Endothelial cell of umbilical vein (primary cell): ENCODE measurements at regions not wholly inside any gene's neighbourhood (a gene's known extent, or its start where the extent isn't known, plus 50 kb on each side); places are given as distances from the start of the nearest gene placed in this dataset.

Experiments
- BruUV-seq: library from RNA; stranded (reverse); fragments of 400-500 nt; replicated peaks from 2 replicates; lab custom pipeline; 2021; lab: Mats Ljungman, UMichigan
- CTCF ChIA-PET: fragments of 300-600, 350-600 bp; sonication (Branson Sonifier 250); formaldehyde crosslinking; loops from one replicate; lab custom pipeline; 2021; ENCODE audit warnings: antibody characterized with exemption, inconsistent platforms; lab: Charles Lee
- POLR2A ChIA-PET: fragments of 300-600, 350-600 bp; sonication (Branson Sonifier 250); formaldehyde crosslinking; loops from one replicate; lab custom pipeline; 2021; ENCODE audit warnings: antibody characterized with exemption, inconsistent platforms; lab: Charles Lee
- DNase-seq: peaks from one replicate; pipeline ENCODE4 v3.0.0-alpha.2; 2011; ENCODE audit warnings: low read depth, low spot score
- FAIRE-seq: peaks from 2 replicates; lab custom pipeline; 2011; peaks lifted over from hg19 to GRCh38; lab: Jason Lieb, UNC
- H2AFZ ChIP-seq: 2 replicates; pipeline ENCODE4 v1.6.0; 2012; ENCODE audit warnings: low read depth, low read length, control low read depth, inconsistent platforms
- H3K27ac ChIP-seq: 2 replicates; pipeline ENCODE4 v1.5.1; 2011; ENCODE audit warnings: low read depth, mild to moderate bottlenecking, control low read depth, low read length, moderate library complexity; ENCODE audit not compliant: insufficient read depth
- H3K27me3 ChIP-seq, 2 experiments: 2 replicates each; pipeline versions ENCODE4 v1.6.0 to v1.6.1; 2011; ENCODE audit warnings: low read length in 2 of 2, mixed read lengths in 1 of 2; ENCODE audit not compliant: control insufficient read depth in 2 of 2, insufficient read depth in 2 of 2
- H3K36me3 ChIP-seq, 2 experiments: 2 replicates in 1 of 2; 3 replicates in 1 of 2; pipeline ENCODE4 v1.5.1; 2011; ENCODE audit warnings: low read length in 2 of 2, mild to moderate bottlenecking in 1 of 2, moderate library complexity in 1 of 2; ENCODE audit not compliant: control insufficient read depth in 2 of 2, insufficient read depth in 2 of 2; ENCODE audit errors: extremely low read depth in 1 of 2
- H3K4me1 ChIP-seq: 3 replicates; pipeline ENCODE4 v1.5.1; 2011; ENCODE audit warnings: mild to moderate bottlenecking, low read length; ENCODE audit not compliant: control insufficient read depth, insufficient read depth; ENCODE audit errors: extremely low read depth
- H3K4me2 ChIP-seq: 2 replicates; pipeline ENCODE4 v1.6.1; 2011; ENCODE audit warnings: low read length, control low read depth, mixed read lengths; ENCODE audit not compliant: insufficient read depth
- H3K4me3 ChIP-seq, 3 experiments: fragments of 200-600 bp in 1 of 3; sonication (generic), shearing (Covaris generic) in 1 of 3; replicated peaks in 1 of 3; 2 replicates each; pipeline ENCODE4 v1.5.1; 2011 to 2016; ENCODE audit warnings: control low read depth in 3 of 3, low read length in 3 of 3, mild to moderate bottlenecking in 2 of 3, inconsistent platforms in 1 of 3, low read depth in 1 of 3, moderate library complexity in 1 of 3; ENCODE audit not compliant: insufficient read depth in 1 of 3
- H3K79me2 ChIP-seq: 2 replicates; pipeline ENCODE4 v1.6.0; 2012; ENCODE audit warnings: low read length, inconsistent platforms; ENCODE audit not compliant: control insufficient read depth, insufficient read depth
- H3K9ac ChIP-seq: replicated peaks from 2 replicates; pipeline ENCODE3; 2011; ENCODE audit warnings: low read length, control low read depth; ENCODE audit not compliant: insufficient read depth; ENCODE audit errors: extremely low read depth
- H3K9me1 ChIP-seq: replicated peaks from 3 replicates; pipeline ENCODE4 v1.6.0; 2011; ENCODE audit warnings: mild to moderate bottlenecking, low read length; ENCODE audit not compliant: control insufficient read depth, insufficient read depth; ENCODE audit errors: extremely low read depth
- H3K9me3 ChIP-seq: replicated peaks from 2 replicates; pipeline ENCODE4 v1.5.1; 2012; ENCODE audit warnings: low read length, inconsistent platforms; ENCODE audit not compliant: control insufficient read depth, insufficient read depth
- H4K20me1 ChIP-seq: replicated peaks from 2 replicates; pipeline ENCODE3; 2011; ENCODE audit warnings: mild to moderate bottlenecking, low read length; ENCODE audit not compliant: control insufficient read depth, insufficient read depth; ENCODE audit errors: extremely low read depth
- EZH2 ChIP-seq: IDR thresholded peaks from 2 replicates; pipeline ENCODE4 v1.6.1; 2012; ENCODE audit warnings: borderline replicate concordance, low read depth, mild to moderate bottlenecking, moderate library complexity, low read length, inconsistent platforms; ENCODE audit not compliant: severe bottlenecking
- FOS ChIP-seq: IDR thresholded peaks from 2 replicates; pipeline ENCODE4 v1.6.1; 2011; ENCODE audit warnings: mild to moderate bottlenecking, low read length, moderate library complexity, borderline replicate concordance; ENCODE audit not compliant: insufficient read depth
- GATA2 ChIP-seq: IDR thresholded peaks from 2 replicates; pipeline ENCODE4 v1.7.0; 2011; ENCODE audit warnings: low read depth, mild to moderate bottlenecking, moderate library complexity, mixed read lengths, low read length; ENCODE audit not compliant: insufficient read length, insufficient read depth
- JUN ChIP-seq: IDR thresholded peaks from 2 replicates; pipeline ENCODE4 v1.6.1; 2011; ENCODE audit warnings: borderline replicate concordance, low read depth; ENCODE audit not compliant: insufficient read length, insufficient read depth
- MYC ChIP-seq: IDR thresholded peaks from one replicate; pipeline ENCODE4 v1.6.1; 2011; ENCODE audit warnings: mild to moderate bottlenecking, low read depth, low read length
- POLR2A ChIP-seq: IDR thresholded peaks from 2 replicates; pipeline ENCODE4 v1.6.1; 2012; ENCODE audit warnings: low read depth, mild to moderate bottlenecking, control low read depth, low read length
- POLR2AphosphoS5 ChIP-seq: IDR thresholded peaks from 2 replicates; pipeline ENCODE4 v1.6.1; 2012; ENCODE audit warnings: low read depth, mild to moderate bottlenecking, control low read depth, low read length, moderate library complexity; ENCODE audit not compliant: insufficient read depth
- dilution Hi-C: fragments of 300-500 bp; cut with MboI; formaldehyde crosslinking; loops from one replicate; pipeline ENCODE4 v1.15.0; 2019; ENCODE audit warnings: low sequenced_read_pairs; ENCODE audit not compliant: extremely low pct_ligation_motif_present
- intact Hi-C: fragments of 100-400 bp; cut with micrococcal nuclease; formaldehyde crosslinking; loops from one replicate; pipeline ENCODE4 v1.10.0; 2022
- TF ChIP-seq, protein P1 (sequence below): IDR thresholded peaks from 2 replicates; pipeline ENCODE4 v1.6.1; 2011; ENCODE audit not compliant: insufficient read depth, insufficient read length
- TF ChIP-seq, protein P2 (sequence below), 2 donors: IDR thresholded peaks; 1 replicate in 1 of 2; 2 replicates in 1 of 2; pipeline ENCODE4 v1.5.1; 2011; ENCODE audit warnings: low read length in 2 of 2, mild to moderate bottlenecking in 2 of 2, moderate library complexity in 2 of 2, control low read depth in 1 of 2, inconsistent platforms in 1 of 2, low read depth in 1 of 2; ENCODE audit not compliant: insufficient read depth in 1 of 2; ENCODE audit errors: extremely low read depth in 1 of 2

DNA sequence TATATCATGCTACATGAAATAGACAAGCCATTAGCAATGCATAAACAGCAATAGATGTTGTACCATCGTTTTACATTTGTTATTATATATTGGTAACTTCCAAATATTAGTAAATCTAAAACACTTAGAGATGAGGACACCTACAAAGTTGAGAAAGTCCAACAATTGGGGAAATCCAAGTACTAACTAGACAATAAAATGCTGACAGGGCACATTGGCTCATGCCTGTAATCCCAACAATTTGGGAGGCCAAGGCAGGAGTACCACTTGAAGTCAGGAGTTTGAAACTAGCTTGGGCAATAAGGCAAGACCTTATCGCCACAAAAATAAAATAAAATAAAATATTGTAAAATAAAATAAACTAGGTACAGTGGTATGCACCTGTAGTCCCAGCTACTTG is 1023.1 kb downstream of the SUCLG1 start:
- Histone ChIP-seq H3K4me1 (no peaks in the 10 kb centered on the region), H2AFZ (no peak overlapping the region), H3K9me3 (no peaks in the 10 kb centered on the region), H4K20me1 (no peaks in the 10 kb centered on the region), H3K4me2 (no peak overlapping the region), H3K9ac (no peak overlapping the region), H3K9me1 (no peaks in the 10 kb centered on the region), H3K36me3 (no peaks in the 10 kb centered on the region), H3K79me2 (no peaks in the 10 kb centered on the region), H3K27ac (no peak overlapping the region), H3K4me3 (no peak overlapping the region), H3K27me3 (no peaks in the 10 kb centered on the region)
- POLR2A ChIA-PET, result no interaction called here
- DNase-seq (no peak), FAIRE-seq (no peak)
- no TSS peak for BruUV-seq
- dilution Hi-C loops (no loop called here), intact Hi-C loops (no loop called here)
- CTCF ChIA-PET, result no interaction called here
- no peak for TF ChIP-seq POLR2AphosphoS5
- TF ChIP-seq POLR2A, result no peak
- TF ChIP-seq JUN, result no peak
- TF ChIP-seq, protein P1, sequence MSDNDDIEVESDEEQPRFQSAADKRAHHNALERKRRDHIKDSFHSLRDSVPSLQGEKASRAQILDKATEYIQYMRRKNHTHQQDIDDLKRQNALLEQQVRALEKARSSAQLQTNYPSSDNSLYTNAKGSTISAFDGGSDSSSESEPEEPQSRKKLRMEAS, result no peak
- TF ChIP-seq, protein P2, sequence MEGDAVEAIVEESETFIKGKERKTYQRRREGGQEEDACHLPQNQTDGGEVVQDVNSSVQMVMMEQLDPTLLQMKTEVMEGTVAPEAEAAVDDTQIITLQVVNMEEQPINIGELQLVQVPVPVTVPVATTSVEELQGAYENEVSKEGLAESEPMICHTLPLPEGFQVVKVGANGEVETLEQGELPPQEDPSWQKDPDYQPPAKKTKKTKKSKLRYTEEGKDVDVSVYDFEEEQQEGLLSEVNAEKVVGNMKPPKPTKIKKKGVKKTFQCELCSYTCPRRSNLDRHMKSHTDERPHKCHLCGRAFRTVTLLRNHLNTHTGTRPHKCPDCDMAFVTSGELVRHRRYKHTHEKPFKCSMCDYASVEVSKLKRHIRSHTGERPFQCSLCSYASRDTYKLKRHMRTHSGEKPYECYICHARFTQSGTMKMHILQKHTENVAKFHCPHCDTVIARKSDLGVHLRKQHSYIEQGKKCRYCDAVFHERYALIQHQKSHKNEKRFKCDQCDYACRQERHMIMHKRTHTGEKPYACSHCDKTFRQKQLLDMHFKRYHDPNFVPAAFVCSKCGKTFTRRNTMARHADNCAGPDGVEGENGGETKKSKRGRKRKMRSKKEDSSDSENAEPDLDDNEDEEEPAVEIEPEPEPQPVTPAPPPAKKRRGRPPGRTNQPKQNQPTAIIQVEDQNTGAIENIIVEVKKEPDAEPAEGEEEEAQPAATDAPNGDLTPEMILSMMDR (IDR thresholded peaks at IDR 0.05; ENCODE audit: extremely low read depth in 1 of 2, insufficient read depth in 1 of 2, low read depth in 1 of 2, low read length in 2 of 2), result no peak
- no peak for TF ChIP-seq EZH2
- no peak for TF ChIP-seq GATA2
- TF ChIP-seq FOS, result no peak
- no peak for TF ChIP-seq MYC
